Right ventricle myocardium inferior (tissue), 1 donor: ENCODE measurements at regions not wholly inside any gene's neighbourhood (a gene's known extent, or its start where the extent isn't known, plus 50 kb on each side); places are given as distances from the start of the nearest gene placed in this dataset.
"Not testable (repeated sequence)": the region's sequence is repeated elsewhere in the genome, so short reads cannot be mapped to it uniquely, and the experiment has no call there.

ENCODE experiments used
- ATAC-seq: fragments of 200-7000 bp; cut with Tn5 transposase; one replicate; pipeline ENCODE4 v1.9.1; 2020; ENCODE audit warnings: mild to moderate bottlenecking, moderate library complexity
- DNase-seq: peaks from one replicate; pipeline ENCODE4 v3.0.0; 2021; ENCODE audit errors: missing footprints
- intact Hi-C: fragments of 100-400 bp; cut with DNase I; formaldehyde crosslinking; loops from one replicate; pipeline ENCODE4 v1.11.0; 2022
- donor health status: DM: no; HTN: yes; CAD: no; lungs with severe emphysema.

DNA sequence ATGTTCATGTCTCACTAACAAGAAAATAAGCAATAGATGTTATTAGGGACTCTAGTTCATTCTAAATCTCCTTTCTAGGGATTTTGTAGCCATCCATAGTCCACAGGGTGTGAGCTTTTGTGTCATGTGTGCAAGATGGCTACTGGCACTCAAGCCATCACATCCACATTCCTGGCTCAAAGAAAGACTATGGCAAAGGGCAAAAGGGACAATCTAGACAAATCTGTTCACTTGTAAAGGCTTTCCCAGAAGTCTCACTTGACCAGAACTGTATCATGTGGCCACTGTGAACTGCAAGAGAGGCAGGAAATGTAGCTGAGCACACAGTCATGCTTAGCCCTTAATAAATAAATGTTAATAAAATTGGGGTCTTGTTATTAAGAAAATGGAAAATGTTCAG, 212.6 kb upstream of the EXOC2 start:
- DNase-seq = no peak
- intact Hi-C loops = no loop called here
- ATAC-seq = no peak

DNA sequence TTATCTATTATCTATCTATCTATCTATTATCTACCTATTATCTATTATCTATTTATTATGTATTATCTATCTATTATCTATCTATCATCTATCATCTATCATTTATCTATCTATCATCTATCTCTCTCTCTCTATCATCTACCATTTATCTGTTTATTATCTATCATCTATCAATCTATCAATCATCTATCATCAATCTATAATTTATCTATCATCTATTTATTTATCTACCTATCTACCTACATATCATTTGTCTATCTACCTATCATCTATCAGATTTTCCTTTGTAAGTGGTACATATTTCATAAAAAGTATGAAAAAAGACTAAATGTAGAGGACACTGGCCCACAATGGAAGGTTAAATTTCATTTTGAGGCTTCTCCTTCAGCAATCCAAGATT, 212.1 kb upstream of the EXOC2 start:
- no peak for DNase-seq
- no peak for ATAC-seq
- intact Hi-C loops = no loop called here

DNA sequence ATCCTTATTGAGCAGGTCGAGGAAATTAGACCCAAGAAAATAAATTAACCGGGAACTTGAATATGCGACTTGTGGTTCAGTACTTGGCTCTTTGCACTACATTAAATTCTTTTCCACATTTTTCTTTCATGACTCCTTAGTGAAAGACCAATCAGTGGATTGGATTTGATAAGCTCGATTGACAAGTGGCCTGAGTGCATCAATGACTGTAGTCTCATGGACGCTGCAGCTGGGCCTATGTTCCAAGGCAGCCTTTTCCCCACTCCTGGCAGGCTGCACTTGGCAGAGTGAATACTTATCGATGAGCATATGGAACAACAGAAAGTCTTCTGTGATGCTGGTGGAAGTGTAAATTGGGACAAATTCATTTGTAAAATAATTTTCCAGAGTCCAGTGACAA, 210.8 kb upstream of the EXOC2 start:
- ATAC-seq (no peak), DNase-seq (no peak)
- intact Hi-C loops = no loop called here

DNA sequence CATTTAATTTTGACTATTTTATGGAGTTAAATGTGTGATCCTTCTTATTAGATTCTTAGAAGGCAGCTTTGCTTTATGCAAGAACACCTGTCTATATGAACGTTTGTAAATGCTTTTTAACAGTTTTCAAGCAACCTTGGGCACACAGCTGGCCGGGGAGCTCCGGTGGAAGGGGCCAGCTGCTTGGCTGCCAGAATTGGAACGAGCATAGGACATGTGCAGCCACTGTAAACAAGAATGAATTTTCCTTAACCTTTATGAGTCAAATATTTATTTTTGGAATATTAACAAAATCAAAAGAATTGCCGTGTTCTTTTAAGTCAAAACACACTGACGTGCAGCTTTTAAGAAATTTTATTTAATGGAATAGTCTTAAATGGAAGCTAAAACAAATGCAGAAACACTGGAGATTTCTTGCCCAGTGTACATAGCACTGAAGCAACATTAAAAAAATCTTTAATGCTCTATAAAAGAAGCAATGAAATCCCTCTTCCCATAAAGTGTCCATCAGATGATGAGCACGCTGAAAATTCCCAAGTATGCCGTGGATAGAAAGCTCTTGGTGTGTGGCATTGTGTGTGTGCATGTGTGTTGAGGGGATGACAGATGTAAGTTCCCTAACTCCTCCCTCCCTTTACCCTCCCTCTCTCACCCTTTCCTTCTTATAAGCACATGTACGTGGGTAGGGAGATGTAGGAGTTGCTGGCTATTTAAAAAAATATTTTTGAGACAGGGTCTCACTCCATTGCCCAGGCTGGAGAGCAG, 208.9 kb upstream of the EXOC2 start:
- no peak for DNase-seq
- intact Hi-C loops = no loop called here
- ATAC-seq = no peak

DNA sequence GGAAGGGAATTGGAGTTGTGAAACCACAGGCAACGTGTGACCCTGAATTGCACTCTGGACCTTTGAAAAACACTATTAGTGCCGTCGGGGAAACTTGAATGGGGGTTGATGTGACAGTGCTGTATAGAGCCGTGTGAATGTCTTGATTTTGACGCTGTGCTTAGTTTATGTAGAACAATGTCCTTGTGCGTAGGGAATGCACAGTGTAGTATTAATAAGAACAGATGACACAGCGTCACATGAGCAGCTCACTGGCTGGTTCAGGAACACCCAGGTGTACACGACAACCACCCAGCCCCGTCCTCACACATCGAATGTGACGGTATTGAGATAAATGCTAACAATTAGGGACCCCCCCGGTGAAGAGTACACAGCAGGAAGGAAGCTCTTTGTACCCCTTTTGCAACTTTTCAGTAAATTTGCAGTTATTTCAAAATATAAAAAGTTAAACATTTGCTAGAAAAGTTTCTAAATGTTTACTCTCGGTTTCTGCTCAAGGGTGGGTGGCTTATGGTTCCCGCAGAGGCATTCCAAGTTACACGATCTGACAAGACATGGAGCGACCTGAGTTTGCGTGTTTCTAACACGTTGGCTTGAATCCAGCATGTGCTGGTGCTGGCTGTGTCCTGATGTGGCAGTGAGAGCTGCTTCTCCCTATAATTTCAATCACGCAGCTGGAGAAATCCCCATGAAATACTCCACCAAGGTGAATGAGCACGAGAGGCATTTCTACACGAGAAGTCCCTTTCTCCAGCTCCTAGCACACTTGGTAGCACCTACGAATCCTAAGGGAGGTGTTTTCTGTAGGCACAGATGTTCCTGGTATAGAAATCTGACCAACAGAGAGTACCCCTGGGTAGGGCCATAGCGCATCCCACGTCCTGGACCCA, 208.0 kb upstream of the EXOC2 start:
- intact Hi-C loops = no loop called here
- DNase-seq = no peak
- no peak for ATAC-seq

DNA sequence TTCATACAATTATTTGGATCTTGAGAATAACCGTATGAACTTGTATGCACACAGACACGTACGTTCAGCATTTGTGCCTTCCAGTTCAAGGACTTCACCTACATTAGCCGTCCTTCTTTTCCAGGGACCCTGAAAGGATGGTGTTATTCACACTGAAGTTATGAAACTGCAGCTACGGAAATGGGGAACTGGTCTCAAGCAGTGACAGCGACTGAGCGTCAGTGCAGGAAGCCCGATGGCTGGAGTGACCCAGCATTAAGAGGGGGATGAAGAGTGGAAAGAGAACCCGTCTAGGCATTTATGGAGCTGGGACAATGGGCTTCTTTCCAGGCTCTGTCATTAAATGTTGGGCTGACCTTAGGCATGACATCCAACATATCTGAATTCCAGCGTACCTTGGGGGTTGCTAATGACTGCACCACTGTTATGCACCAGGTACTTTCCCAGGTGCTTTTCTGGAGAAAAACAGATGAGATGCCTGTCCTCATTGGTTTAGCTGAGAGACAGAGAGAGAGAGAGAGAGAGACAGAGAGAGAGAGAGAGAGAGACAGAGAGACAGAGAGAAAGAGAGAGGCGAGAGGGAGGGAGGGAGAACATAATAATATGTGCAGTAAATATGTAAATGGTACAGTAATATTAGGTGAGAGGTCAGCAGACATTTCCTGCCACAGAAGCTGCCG, 204.7 kb upstream of the EXOC2 start:
- no peak for ATAC-seq
- no peak for DNase-seq

DNA sequence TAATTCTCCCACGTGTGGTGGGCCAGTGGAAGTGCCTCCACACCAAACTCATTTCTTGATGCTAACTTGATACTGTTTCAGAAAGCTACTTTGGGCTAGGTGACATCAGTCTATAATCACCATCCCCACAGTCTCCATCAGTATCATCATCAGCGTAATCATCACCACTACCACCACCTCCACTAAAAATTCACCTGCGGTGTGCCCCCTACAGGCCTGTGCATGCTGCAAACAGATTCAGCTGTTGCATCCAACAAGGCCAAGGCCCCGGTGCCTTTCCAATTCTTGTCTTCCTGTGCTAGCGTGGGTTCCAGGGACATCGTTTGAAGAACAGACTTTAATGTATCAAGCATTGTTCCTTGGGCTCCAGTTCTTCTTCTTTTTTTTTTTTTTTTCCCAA, 201.3 kb upstream of the EXOC2 start:
- no peak for DNase-seq
- no peak for ATAC-seq
- intact Hi-C loops = no loop called here

More for the DNA sequence above, 204.7 kb upstream of the EXOC2 start:
- intact Hi-C loops = no loop called here

DNA sequence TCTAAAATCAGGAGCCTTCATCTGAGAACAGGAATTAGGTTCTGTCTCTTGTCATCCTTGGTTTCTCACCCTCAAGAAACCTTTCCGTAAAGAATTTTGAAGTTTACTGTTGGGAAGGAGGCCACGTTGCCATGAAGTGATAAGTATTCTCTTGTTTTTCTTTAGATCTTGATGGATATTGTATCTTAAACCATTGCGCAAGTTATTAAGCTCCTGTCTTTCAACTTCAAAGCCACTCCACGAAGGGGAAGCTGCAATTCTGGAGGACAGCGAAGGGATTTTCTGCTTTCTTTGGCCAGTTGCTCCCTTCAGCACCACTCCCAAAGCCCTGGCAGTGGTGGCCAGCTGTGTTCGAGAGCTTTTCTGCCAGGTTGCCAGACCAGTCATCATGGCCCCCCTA, 198.1 kb upstream of the EXOC2 start:
- intact Hi-C loops = no loop called here
- DNase-seq = no peak
- ATAC-seq = no peak

DNA sequence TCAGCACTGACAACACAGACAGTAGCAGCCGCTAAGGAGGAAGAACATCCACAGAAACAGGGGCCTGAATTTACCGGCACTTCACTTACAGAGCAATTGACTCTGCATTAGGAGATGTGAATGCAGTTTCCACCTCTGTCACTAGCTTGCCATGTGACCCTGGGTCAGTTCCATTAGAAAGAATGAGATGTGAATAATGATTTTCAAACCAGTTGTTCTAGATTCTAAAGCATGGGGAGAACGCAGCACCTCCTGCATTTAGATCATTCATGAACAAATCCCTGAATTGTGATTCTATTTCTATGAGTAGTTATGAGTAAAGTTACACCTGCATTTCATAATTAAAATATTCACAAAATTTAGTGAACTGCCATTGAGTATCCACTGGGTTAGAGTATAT, 197.3 kb upstream of the EXOC2 start:
- ATAC-seq (no peak), DNase-seq (no peak)
- intact Hi-C loops = no loop called here

DNA sequence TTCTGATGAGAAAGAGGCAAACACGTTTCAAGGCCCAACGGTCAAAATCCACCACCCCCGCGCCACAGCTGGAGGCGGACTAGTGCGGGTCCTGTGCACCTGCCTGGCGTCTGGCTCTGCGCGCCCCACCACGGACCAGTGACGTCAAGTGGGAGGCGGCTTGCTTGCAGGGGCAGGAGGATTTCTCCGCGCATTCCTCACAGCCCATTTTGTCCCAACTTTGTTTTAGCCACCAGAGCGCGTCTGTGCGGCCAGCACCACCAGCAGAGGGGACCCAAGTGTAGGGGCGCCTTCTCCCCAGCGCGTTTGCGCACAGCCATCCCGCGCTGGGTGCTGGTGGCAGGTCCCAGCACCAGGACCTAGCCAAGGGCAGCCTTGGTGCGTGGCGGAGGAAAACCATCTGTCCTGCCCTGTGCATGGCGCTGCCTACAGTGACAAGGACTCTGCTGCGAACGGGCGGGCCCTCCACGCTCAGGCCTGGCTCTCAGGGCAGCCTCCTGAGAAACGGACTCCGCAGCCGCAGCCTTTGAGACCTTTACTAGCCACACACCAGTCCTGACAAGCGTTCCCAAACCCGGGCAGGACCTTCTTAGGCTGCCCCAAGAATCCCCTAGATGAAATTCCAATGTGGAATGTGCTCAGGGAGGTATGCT, 194.8 kb upstream of the EXOC2 start:
- intact Hi-C loops = no loop called here
- ATAC-seq (no peak), DNase-seq (no peak)

DNA sequence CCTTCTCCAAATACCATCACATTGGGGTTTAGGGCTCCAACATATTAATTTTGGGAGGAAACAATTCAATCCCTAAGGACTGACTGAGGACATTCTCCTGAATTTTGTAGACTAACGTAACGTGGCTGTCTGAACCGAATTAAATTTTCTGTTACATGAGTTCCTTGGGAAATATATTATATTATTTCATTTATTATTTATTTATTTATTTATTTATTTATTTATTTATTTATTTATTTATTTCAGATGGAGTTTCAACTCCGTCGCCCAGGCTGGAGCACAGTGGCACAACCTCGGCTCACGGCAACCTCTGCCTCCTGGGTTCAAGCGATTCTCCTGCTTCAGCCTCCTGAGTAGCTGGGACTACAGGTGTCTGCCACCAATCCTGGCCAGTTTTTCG, 193.2 kb upstream of the EXOC2 start:
- DNase-seq, intact Hi-C loops, ATAC-seq: not testable (repeated sequence)

DNA sequence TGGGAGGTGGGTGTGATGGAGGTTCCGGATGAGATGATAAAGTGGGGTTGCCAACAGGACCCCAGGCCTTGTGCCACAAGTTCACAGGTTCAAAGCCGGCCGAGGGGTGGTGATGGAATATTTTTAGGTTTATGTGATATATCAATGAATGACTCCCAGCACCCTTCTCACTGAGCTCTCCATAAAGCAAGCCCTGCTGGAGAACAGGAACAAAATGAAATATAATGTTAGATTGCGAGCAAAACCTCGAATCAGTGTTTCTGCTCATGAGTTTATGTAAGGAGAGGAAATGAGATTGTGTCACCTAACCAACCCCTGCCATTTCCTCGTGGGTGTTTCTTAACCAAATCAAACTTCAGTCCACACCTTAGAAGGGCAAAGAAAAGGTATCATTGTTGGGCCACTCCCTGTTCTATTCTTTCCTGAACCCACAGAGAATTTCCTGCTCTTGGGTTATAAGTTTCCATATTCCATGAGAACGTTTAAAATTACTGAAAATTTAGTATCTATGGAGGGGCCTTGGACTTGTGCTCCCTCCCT, 192.2 kb upstream of the EXOC2 start:
- intact Hi-C loops = no loop called here
- DNase-seq = no peak
- ATAC-seq = no peak

DNA sequence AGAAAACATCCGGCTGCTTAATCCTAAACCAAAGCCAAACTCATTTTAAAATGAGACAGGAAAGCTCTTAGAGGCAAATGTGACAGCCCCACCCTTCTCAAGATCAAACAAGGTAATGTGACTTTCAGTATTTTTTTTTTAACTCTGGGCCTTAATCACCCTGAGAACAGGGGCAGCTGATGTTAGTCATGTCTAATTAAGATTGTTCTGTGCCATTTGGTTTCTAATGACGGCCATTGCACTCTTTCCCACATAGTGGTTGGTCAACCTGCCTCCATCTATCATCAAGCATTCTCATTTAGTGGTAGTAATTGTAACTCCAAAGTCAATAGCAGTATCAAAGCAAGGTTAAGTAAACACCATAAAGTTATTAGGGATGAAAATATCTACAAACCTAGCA, 191.6 kb upstream of the EXOC2 start:
- no peak for DNase-seq
- intact Hi-C loops = no loop called here
- no peak for ATAC-seq

DNA sequence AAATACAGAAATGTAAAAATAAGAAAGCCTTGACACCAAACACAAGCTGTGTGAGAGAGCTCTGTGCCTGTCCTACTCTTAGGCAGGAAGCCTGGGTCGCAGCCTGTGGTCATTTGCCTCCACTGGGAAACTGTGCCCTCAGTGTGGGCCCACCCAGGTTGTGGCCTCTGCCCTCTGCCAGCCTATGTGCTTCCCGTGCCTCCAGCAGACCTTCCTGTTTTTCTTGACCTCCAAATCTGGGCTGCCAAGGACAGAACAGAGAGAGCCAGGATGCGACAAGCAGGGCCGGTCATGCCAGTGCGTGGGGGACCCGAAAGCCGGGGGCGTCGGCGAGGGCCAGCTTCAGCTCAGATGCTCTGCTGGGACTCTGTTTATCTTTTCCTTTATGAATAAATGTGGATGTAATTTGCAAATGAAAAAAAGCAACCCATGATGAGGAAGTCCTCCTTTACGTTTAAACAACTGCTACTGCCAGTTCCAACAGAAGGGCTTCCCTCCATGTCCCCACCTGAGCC, 189.2 kb upstream of the EXOC2 start:
- ATAC-seq = no peak
- intact Hi-C loops = no loop called here
- no peak for DNase-seq

DNA sequence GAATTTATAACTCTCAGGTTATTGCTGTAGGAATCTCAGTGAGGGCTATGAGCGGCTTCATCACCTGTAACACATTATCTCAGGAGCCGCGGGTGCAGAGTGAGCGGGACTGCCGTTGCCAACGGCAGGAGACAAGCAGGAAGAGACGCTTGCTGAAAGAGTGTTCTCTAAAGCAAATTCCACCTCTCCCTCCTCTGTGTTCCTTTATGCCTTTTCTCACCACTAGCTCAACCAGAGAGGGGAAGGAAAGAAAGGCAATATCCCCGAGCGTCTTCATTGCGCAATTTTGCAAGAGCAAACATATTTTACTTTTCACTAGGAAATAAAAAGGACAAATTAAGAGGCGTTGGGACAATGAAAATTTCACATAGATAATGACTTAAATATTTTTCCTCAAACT, 185.2 kb upstream of the EXOC2 start:
- intact Hi-C loops = no loop called here
- ATAC-seq = no peak
- DNase-seq = no peak

DNA sequence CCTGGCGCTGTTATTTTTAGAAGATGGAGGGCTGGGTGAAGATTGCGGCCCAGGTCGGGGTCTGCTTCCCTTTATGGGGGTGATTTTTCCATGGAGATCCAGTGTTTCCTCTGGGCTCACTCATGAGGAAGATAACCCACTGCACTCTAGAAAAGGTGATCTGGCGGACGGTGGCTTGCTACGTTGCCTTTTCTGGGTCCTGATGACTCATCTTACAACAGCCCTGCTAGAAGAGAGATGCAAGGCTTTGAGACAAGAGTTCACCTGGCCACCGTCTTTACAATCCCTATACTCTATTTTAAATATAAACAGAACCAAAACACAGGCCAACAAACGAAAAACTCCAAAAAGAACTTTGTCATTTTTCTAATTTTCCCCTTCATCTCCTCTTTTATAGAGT, 182.1 kb upstream of the EXOC2 start:
- ATAC-seq (no peak), DNase-seq (no peak)
- intact Hi-C loops = no loop called here

DNA sequence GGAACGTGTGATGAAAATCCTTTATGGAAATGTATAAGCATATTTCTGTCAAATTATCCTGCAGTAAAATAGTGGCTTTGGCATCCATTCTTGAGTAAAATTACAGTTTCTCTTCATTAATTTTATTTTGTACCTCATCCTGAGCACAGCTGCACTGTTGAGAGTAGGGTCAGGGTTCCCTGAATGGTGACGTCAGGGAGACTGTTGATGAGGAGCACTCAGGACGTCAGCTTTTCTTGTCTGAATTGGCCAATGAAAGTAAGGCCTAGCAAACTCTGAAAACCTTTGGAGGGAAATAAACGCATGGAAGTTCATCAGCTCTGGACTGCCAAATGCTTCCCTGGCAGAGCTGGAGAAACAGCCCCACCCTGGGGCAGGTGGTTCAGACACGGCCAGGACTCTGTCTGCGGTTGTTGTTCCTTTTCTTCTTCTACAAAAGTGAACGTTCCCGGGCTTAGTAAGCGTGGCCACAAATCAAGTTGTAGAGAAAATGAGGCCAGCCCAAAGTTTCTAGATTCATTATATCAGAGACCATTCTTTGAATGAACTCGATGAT, 179.7 kb upstream of the EXOC2 start:
- intact Hi-C loops = no loop called here
- DNase-seq (no peak), ATAC-seq (no peak)

DNA sequence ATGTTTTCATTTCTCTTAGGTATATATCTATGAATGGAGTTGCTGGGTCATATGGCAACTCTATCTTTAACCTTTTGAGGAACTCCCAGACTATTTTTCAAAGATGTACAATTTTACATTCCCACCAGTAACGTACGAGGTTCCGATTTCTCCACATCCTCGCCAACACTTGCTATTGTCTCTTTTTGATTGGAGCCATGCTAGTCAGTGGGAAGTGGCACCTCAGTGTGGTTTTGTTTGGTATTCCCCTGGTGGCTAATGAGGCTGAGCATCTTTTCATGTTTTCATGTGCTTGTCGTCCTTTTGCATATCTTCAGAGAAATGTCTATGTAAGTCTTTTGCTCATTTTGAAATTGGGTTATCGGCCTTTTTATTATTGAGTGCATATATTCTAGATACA, 178.6 kb upstream of the EXOC2 start:
- DNase-seq = no peak
- no peak for ATAC-seq
- intact Hi-C loops = no loop called here

DNA sequence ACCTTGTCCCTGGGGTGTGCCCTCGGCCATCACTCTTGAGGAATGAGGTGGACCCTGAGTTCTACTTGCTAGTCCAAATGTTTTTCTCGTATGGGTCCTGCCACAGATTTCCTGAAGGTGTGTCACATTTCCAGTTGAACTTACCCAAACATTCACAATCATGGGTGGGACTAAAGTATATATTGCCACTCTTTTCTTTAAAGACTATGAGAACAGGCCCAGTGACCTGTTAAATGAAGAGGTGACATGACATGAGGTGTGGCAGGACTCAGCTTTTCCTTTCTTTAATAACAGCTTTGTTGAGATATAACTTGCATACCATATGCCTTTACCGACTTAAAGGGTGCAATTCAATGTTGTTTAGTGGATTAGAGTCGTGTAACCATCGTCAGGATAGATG, 177.2 kb upstream of the EXOC2 start:
- DNase-seq = no peak
- intact Hi-C loops = no loop called here

More for the DNA sequence above, 177.2 kb upstream of the EXOC2 start:
- ATAC-seq = no peak
